ENCODE measurements at regions not wholly inside any gene's neighbourhood (a gene's known extent, or its start where the extent isn't known, plus 50 kb on each side); places are given as distances from the start of the nearest gene placed in this dataset.

DNA sequence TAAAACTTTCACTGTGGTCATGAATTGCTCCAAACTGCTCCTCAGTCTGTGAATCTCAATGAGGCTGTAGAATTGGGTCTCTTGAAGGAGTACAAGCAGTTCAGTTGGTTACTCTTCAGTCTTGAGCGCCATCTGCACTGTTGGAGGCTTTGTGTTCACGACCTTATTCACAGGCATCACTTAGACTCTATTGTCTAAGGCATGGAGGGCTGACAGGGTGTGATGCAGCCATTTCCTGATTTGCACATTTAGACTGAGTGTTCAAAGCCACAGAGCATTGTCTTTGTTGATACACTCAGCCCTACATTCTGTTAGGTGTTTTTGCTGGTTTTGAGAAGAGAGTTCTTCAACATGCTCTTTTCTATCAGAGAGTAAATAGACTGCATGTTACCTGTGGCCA lies 355.9 kb upstream of the RIOK2 start:
- TF ChIP-seq FOXP2 (optimal IDR thresholded peaks at IDR 0.05; ENCODE audit: control extremely low read depth, extremely low read length, insufficient read depth): no peak
- TF ChIP-seq POLR2AphosphoS5 (IDR thresholded peaks at IDR 0.05; ENCODE audit: borderline replicate concordance, low read depth, low read length): no peak
- no peak for TF ChIP-seq EZH2 (IDR thresholded peaks at IDR 0.05)

All from SK-N-MC (cell line).